ENCODE measurements at regions not wholly inside any gene's neighbourhood (a gene's known extent, or its start where the extent isn't known, plus 50 kb on each side); places are given as distances from the start of the nearest gene placed in this dataset.

DNA sequence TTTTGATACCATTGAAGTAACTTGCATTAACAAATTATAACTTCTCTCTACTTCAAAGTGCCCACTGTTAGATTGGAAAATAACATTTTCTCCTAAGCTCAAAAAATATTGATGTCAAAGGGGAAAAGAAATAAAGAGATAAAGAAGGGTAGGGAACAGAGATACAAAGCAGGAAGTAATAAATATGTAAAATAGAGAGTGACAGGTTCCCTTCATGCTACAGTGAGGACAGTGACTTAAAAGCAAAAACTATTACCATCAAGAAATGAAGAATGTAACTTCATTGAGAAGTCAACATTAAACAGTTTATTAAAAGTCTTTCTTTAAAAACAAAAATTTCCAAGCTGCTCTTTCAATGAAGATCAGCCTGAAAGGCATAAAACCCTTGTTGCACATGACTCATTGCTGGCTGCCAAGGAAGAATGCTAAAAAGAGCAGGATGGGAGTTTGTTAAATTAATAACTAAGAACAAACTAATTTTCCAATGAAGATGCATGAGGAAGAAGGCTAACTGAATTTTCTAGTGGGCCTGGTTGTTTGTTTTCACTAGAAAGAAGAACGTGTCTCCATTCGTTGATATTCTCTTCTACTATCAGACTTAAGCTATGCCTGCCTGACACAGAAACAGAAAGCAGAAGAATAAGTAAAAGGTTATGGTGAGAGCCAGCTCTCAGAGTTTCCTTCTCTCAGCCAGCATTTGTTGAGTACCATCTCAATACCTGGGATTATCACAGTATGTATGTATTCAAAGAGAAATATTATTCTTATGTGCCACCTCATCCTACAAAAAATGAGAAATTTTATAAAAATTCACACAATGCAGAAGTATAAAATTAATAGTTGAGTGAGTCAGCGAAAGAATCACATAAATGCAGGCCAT, 197.8 kb upstream of the NREP start:
- 72 to 77% methylated on average over 3 of the region's 3 CpGs for WGBS, 2 donors
- Histone ChIP-seq H3K27me3 (no peaks in the 10 kb centered on the region), H3K27ac (no peak overlapping the region), H3K4me3 (no peak overlapping the region), H3K9me3 (no peaks in the 10 kb centered on the region), H3K36me3 (no peaks in the 10 kb centered on the region), H3K4me1 (no peaks in the 10 kb centered on the region)
- TF ChIP-seq EP300 (IDR thresholded peaks at IDR 0.05) (no peak), POLR2A (IDR thresholded peaks at IDR 0.05) (no peak)
- TF ChIP-seq, protein P1, sequence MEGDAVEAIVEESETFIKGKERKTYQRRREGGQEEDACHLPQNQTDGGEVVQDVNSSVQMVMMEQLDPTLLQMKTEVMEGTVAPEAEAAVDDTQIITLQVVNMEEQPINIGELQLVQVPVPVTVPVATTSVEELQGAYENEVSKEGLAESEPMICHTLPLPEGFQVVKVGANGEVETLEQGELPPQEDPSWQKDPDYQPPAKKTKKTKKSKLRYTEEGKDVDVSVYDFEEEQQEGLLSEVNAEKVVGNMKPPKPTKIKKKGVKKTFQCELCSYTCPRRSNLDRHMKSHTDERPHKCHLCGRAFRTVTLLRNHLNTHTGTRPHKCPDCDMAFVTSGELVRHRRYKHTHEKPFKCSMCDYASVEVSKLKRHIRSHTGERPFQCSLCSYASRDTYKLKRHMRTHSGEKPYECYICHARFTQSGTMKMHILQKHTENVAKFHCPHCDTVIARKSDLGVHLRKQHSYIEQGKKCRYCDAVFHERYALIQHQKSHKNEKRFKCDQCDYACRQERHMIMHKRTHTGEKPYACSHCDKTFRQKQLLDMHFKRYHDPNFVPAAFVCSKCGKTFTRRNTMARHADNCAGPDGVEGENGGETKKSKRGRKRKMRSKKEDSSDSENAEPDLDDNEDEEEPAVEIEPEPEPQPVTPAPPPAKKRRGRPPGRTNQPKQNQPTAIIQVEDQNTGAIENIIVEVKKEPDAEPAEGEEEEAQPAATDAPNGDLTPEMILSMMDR (IDR thresholded peaks at IDR 0.05), result no peak
- DNase-seq (ENCODE audit: low spot score in 2 of 2), result no peak

DNA sequence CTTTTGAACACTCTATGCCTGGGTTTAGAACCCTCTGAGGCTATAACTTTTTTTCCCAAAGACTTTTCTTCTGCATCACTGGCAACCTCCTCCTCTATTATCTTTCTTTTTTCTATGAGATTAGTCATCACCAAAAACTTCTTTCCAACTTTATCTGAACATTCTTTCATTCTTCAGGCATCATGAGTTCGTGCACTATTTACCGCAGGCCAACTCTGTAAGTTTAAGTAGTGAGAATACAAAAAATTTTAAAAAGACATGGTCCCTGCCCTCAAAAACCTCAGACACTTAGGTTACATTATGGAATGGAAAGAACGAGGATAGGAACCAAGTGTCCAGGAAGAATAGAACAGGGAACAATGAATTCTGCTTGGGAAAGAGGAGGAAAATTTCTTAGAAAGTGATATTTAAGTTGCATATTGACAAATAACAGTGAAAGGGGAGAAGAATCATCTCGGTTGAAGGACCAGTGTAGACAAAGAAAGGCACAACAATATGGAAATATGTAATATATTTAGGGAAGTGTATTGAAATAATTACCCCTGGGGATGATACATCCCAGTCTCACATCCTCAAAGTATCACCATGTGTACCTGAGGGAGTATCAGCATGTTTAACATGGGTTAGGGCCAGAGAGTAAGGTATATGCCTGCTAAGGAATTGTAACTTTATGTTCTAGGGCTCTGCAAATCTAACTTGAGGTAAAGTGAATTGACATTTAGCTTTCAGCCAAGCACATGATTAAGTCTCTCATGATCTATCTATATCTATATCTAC, 196.5 kb upstream of the NREP start:
- H3K27me3 ChIP-seq, result no peaks in the 10 kb centered on the region
- DNase-seq (ENCODE audit: low spot score in 2 of 2), result no peak
- no peaks in the 10 kb centered on the region for H3K4me1 ChIP-seq
- TF ChIP-seq POLR2A (IDR thresholded peaks at IDR 0.05) (no peak), EP300 (IDR thresholded peaks at IDR 0.05) (no peak)
- TF ChIP-seq, protein P1 (IDR thresholded peaks at IDR 0.05), result no peak
- H3K36me3 ChIP-seq, result no peaks in the 10 kb centered on the region
- no peak overlapping the region for H3K27ac ChIP-seq
- H3K9me3 ChIP-seq, result no peaks in the 10 kb centered on the region
- WGBS, 2 donors, result 58 to 63% methylated on average over 4 of the region's 4 CpGs
- no peak overlapping the region for H3K4me3 ChIP-seq

DNA sequence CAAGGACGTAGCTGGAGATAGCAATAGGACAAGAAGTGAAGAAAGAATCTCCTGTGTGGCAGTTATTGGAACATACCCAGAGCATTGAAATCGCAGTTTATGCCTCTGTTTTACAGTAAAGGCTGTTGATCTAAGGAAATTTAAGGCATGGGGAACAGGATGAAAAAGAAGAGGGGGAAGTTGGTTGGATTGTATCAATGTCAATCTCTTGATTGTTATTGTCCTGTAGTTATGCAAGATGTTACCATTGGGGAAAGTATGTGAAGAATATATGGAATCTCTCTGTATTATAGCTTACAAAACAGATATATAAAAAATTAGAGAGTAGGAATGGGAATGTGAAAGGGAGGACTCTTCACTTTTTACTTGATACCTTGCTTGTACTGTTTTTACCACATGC, 195.6 kb upstream of the NREP start:
- H3K36me3 ChIP-seq, result no peaks in the 10 kb centered on the region
- no peak for DNase-seq (ENCODE audit: low spot score in 2 of 2)
- TF ChIP-seq POLR2A (IDR thresholded peaks at IDR 0.05) (no peak), EP300 (IDR thresholded peaks at IDR 0.05) (no peak)
- TF ChIP-seq, protein P1 (IDR thresholded peaks at IDR 0.05), result no peak
- no peaks in the 10 kb centered on the region for H3K4me1 ChIP-seq
- WGBS, 2 donors, result 91 to 94% methylated on average over 2 of the region's 2 CpGs
- H3K27me3 ChIP-seq, result no peaks in the 10 kb centered on the region
- H3K27ac ChIP-seq, result no peak overlapping the region
- H3K4me3 ChIP-seq, result no peak overlapping the region
- no peaks in the 10 kb centered on the region for H3K9me3 ChIP-seq

DNA sequence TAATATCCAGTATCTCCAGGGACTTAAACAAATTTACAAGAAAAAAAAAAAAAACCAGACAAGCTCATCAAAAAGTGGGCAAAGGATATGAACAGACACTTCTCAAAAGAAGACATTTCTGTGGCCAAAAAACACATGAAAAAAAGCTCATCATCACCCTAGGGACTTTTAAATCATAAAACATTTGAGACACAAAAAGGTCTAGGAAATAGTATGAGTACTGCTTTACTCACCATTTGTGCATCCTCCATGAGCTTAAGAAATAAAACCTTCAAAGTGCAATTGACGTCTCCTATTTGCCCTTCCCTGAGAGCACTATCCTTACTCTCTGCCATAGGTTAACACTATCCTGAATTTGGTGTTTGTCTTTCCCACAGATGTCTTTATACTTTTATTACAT, 193.7 kb upstream of the NREP start:
- Histone ChIP-seq H3K27ac (no peak overlapping the region), H3K4me3 (no peak overlapping the region), H3K9me3 (no peaks in the 10 kb centered on the region), H3K27me3 (no peaks in the 10 kb centered on the region), H3K4me1 (no peaks in the 10 kb centered on the region), H3K36me3 (no peaks in the 10 kb centered on the region)
- DNase-seq (ENCODE audit: low spot score in 2 of 2), result no peak
- 57 to 73% methylated on average over 1 of the region's 1 CpG for WGBS, 2 donors
- TF ChIP-seq, protein P1 (IDR thresholded peaks at IDR 0.05), result no peak
- TF ChIP-seq POLR2A (IDR thresholded peaks at IDR 0.05), result no peak
- TF ChIP-seq EP300 (IDR thresholded peaks at IDR 0.05), result no peak
